B cell (primary cell): ENCODE measurements at regions not wholly inside any gene's neighbourhood (a gene's known extent, or its start where the extent isn't known, plus 50 kb on each side); places are given as distances from the start of the nearest gene placed in this dataset.

ENCODE experiments used
- ATAC-seq: fragments of 200-7000 bp; cut with Tn5 transposase; one replicate; pipeline ENCODE4 v1.10.0; 2021; ENCODE audit warnings: low read depth, mild to moderate bottlenecking, moderate number of reproducible peaks, moderate library complexity
- CTCF ChIA-PET: fragments of 350-600 bp; sonication (Branson Sonifier 250); formaldehyde crosslinking; loops from one replicate; lab custom pipeline; 2021; ENCODE audit warnings: antibody characterized with exemption, inconsistent platforms; lab: Charles Lee
- POLR2A ChIA-PET: fragments of 350-600 bp; sonication (Branson Sonifier 250); formaldehyde crosslinking; loops from one replicate; lab custom pipeline; 2021; ENCODE audit warnings: antibody characterized with exemption; lab: Charles Lee
- DNase-seq: peaks from one replicate; pipeline ENCODE4 v3.0.0; 2013
- H2AFZ ChIP-seq: 2 replicates; pipeline ENCODE4 v1.6.1; 2012; ENCODE audit warnings: mild to moderate bottlenecking, low read depth, low read length; ENCODE audit not compliant: insufficient read depth, poor library complexity, severe bottlenecking
- H3K27ac ChIP-seq, 2 donors: 1 replicate in 1 of 2; 2 replicates in 1 of 2; pipeline ENCODE4 v1.5.1; 2012 to 2013; ENCODE audit warnings: low read length in 2 of 2, mild to moderate bottlenecking in 2 of 2, moderate library complexity in 1 of 2
- H3K27me3 ChIP-seq, 4 experiments: fragments of 200-600 bp in 1 of 4; sonication (generic) in 1 of 4; replicated peaks in 1 of 4; 1 replicate in 2 of 4; 2 replicates in 2 of 4; pipeline versions ENCODE4 v1.6.1 to v1.7.0; 2013 to 2016; ENCODE audit warnings: low read length in 3 of 4, mild to moderate bottlenecking in 2 of 4, mixed read lengths in 1 of 4, moderate library complexity in 1 of 4; ENCODE audit not compliant: insufficient read depth in 4 of 4, control insufficient read depth in 3 of 4; ENCODE audit errors: control extremely low read depth in 1 of 4
- H3K36me3 ChIP-seq, 2 experiments: replicated peaks in 1 of 2; 1 replicate in 1 of 2; 2 replicates in 1 of 2; pipeline versions ENCODE4 v1.6.1 to v1.7.1; 2013; ENCODE audit warnings: low read length in 1 of 2; ENCODE audit not compliant: insufficient read depth in 2 of 2, control insufficient read depth in 1 of 2; ENCODE audit errors: control extremely low read depth in 1 of 2, extremely low read depth in 1 of 2
- H3K4me1 ChIP-seq, 2 donors: fragments of 200-600 bp in 1 of 2; sonication (generic) in 1 of 2; 1 replicate in 1 of 2; 2 replicates in 1 of 2; pipeline versions ENCODE4 v1.5.1 to v1.6.1; 2013 to 2017; ENCODE audit warnings: low read length in 2 of 2; ENCODE audit not compliant: control insufficient read depth in 2 of 2, insufficient read depth in 2 of 2
- H3K4me2 ChIP-seq: replicated peaks from 2 replicates; pipeline ENCODE3; 2012; ENCODE audit warnings: mild to moderate bottlenecking, low read depth, low read length; ENCODE audit not compliant: poor library complexity, severe bottlenecking
- H3K4me3 ChIP-seq, 5 experiments: fragments of 200-600 bp in 1 of 5; sonication (generic) in 1 of 5; 1 replicate in 3 of 5; 2 replicates in 2 of 5; pipeline versions ENCODE4 v1.5.1 to v1.7.0; 2011 to 2016; ENCODE audit warnings: low read length in 4 of 5, mild to moderate bottlenecking in 4 of 5, low read depth in 2 of 5, control low read depth in 1 of 5, moderate library complexity in 1 of 5; ENCODE audit not compliant: insufficient read depth in 1 of 5; ENCODE audit errors: control extremely low read depth in 1 of 5, extremely low read depth in 1 of 5
- H3K79me2 ChIP-seq: fragments of 200-600 bp; sonication (generic); one replicate; pipeline ENCODE4 v1.6.0; 2016; ENCODE audit warnings: low read length; ENCODE audit not compliant: control insufficient read depth, insufficient read depth
- H3K9ac ChIP-seq: fragments of 200-600 bp; sonication (generic); 2 replicates; pipeline ENCODE4 v1.6.1; 2017; ENCODE audit warnings: mild to moderate bottlenecking, low read length, moderate library complexity
- H3K9me3 ChIP-seq, 3 donors: one replicate each; pipeline versions ENCODE4 v1.6.1 to v1.7.1; 2013; ENCODE audit warnings: low read length in 2 of 3; ENCODE audit not compliant: control insufficient read depth in 2 of 3, insufficient read depth in 1 of 3; ENCODE audit errors: control extremely low read depth in 1 of 3
- H4K20me1 ChIP-seq: 2 replicates; pipeline ENCODE4 v1.6.0; 2012; ENCODE audit warnings: mild to moderate bottlenecking, low read length; ENCODE audit not compliant: insufficient read depth, control insufficient read depth, poor library complexity, severe bottlenecking
- H3K27ac Mint-ChIP-seq: one replicate; pipeline ENCODE4 v1.8.0; 2021; ENCODE audit warnings: mixed read lengths
- H3K27me3 Mint-ChIP-seq: one replicate; pipeline ENCODE4 v1.8.0; 2021; ENCODE audit warnings: mixed read lengths
- H3K4me1 Mint-ChIP-seq: one replicate; pipeline ENCODE4 v1.8.0; 2021; ENCODE audit warnings: mixed read lengths
- H3K4me3 Mint-ChIP-seq: one replicate; pipeline ENCODE4 v1.8.0; 2021; ENCODE audit warnings: mixed read lengths
- H3K9me3 Mint-ChIP-seq: one replicate; pipeline ENCODE4 v1.8.0; 2022; ENCODE audit warnings: mixed read lengths; ENCODE audit not compliant: insufficient read depth
- CTCF ChIP-seq: fragments of 200-600 bp; IDR thresholded peaks from one replicate; pipeline ENCODE4 v1.8.0; 2022; ENCODE audit warnings: antibody characterized with exemption, mild to moderate bottlenecking
- EZH2 ChIP-seq: IDR thresholded peaks from 2 replicates; pipeline ENCODE4 v1.6.1; 2012; ENCODE audit warnings: borderline replicate concordance, low read depth, mild to moderate bottlenecking, moderate library complexity, low read length; ENCODE audit not compliant: insufficient read depth, poor library complexity, severe bottlenecking
- WGBS: methylation state at CpG from one replicate; pipeline ENCODE4 v1.1.5; 2013; ENCODE audit warnings: missing lambda C conversion rate; ENCODE audit not compliant: insufficient coverage; 5-methylcytosine and 5-hydroxymethylcytosine counted together
- intact Hi-C: fragments of 100-400 bp; cut with micrococcal nuclease; formaldehyde crosslinking; loops from one replicate; pipeline ENCODE4 v1.10.0; 2022

DNA sequence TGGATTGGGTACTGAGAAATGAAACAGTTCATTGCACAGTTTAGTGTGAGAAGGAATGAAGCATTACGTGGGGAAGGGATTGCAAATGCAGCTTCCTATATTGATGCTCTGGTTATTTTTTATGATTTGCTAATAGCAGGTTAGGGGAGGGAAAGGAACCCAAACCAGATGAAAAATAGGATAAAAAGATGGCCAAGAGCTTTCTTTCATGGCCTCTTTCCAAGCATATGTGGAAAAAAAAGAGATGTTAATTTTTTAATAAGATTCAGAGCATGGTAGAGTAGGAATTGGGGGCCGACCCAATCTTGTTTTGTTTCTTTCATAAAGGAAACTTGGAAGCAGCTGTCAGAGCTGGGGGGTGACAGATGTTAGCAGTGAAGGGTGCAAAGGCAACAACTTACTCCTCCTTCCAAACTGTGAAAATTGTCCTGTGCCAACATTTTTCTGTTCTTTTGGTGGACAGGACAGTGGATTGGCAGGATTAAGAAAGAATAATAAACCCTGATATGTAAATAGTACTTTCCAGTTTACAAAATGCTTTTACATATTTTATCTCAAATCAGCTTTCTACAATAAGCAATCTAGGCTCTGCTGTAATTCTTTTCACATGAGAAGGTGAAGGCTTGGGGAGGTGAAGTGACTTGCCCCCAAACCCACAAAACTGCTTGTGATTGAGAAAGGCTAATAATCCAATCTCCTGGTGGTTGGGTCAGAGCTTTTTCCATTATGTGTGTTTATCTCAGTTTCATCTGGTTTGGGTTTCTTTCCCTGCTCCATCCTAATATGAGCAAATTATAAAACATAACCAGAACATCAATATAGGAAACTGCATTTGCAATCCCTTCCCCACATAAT, 270.1 kb downstream of the ETAA1 start:
- WGBS: no CpG with 5 or more reads among the region's 2 CpGs
- Histone ChIP-seq H3K4me1 (no peaks in the 10 kb centered on the region), H3K36me3 (no peaks in the 10 kb centered on the region), H3K27me3 (no peaks in the 10 kb centered on the region), H4K20me1 (no peaks in the 10 kb centered on the region), H3K9me3 (no peaks in the 10 kb centered on the region), H3K9ac (no peak overlapping the region), H3K4me2 (no peak overlapping the region), H2AFZ (no peak overlapping the region), H3K27ac (no peak overlapping the region), H3K79me2 (no peaks in the 10 kb centered on the region), H3K4me3 (no peak overlapping the region)
- no peaks in the 10 kb centered on the region for H3K4me1 Mint-ChIP-seq
- H3K27ac Mint-ChIP-seq: no peak overlapping the region
- intact Hi-C loops: no loop called here
- no peak for DNase-seq
- H3K4me3 Mint-ChIP-seq: no peak overlapping the region
- ChIA-PET CTCF (no interaction called here), POLR2A (no interaction called here)
- H3K9me3 Mint-ChIP-seq: no peaks in the 10 kb centered on the region
- no peak for TF ChIP-seq EZH2
- no peak for TF ChIP-seq CTCF
- peaks cover 21% of the 10 kb centered on the region for H3K27me3 Mint-ChIP-seq
- no peak for ATAC-seq

- Mint-ChIP-seq H3K27ac (no peak overlapping the region), H3K4me3 (no peak overlapping the region), H3K4me1 (no peaks in the 10 kb centered on the region), H3K9me3 (no peaks in the 10 kb centered on the region), H3K27me3 (peaks cover 21% of the 10 kb centered on the region)
- DNase-seq (no peak), ATAC-seq (no peak)
- Histone ChIP-seq H3K27ac (no peak overlapping the region), H3K9me3 (no peaks in the 10 kb centered on the region), H3K4me2 (no peak overlapping the region), H3K9ac (no peak overlapping the region), H3K27me3 (no peaks in the 10 kb centered on the region), H3K36me3 (no peaks in the 10 kb centered on the region), H3K79me2 (no peaks in the 10 kb centered on the region), H4K20me1 (no peaks in the 10 kb centered on the region), H3K4me3 (no peak overlapping the region), H2AFZ (no peak overlapping the region), H3K4me1 (no peaks in the 10 kb centered on the region)
- CTCF ChIA-PET: no interaction called here
- intact Hi-C loops: no loop called here
- TF ChIP-seq EZH2: no peak
- TF ChIP-seq CTCF: no peak
- POLR2A ChIA-PET: no interaction called here
Observed at GRCh38 chr2:67668538-67668937, 271.4 kb downstream of the ETAA1 start.
